ENCODE measurements at regions not wholly inside any gene's neighbourhood (a gene's known extent, or its start where the extent isn't known, plus 50 kb on each side); places are given as distances from the start of the nearest gene placed in this dataset.
"Not testable (repeated sequence)": the region's sequence is repeated elsewhere in the genome, so short reads cannot be mapped to it uniquely, and the experiment has no call there.

- Histone ChIP-seq H3K4me3 (no peak overlapping the region), H3K9me3 (peaks cover 0 to 4% of the 10 kb centered on the region in 2 donors), H3K4me1 (no peaks in the 10 kb centered on the region), H3K27me3 (no peaks in the 10 kb centered on the region), H3K36me3 (no peaks in the 10 kb centered on the region), H3K27ac (no peak overlapping the region)
- no peak for DNase-seq (ENCODE audit: low spot score)
- TF ChIP-seq CTCF (IDR thresholded peaks at IDR 0.05), result no peak
Observed at GRCh38 chr6:48641544-48641943, 530.5 kb upstream of the PTCHD4 start.

- DNase-seq (ENCODE audit: low spot score); H3K27ac ChIP-seq; H3K9me3 ChIP-seq; H3K4me3 ChIP-seq; H3K4me1 ChIP-seq; H3K27me3 ChIP-seq; H3K36me3 ChIP-seq: not testable (repeated sequence)
Observed at GRCh38 chr6:48638796-48639195, 527.8 kb upstream of the PTCHD4 start.

- TF ChIP-seq CTCF (IDR thresholded peaks at IDR 0.05), result no peak
- no peak overlapping the region for H3K4me3 ChIP-seq
- no peak for DNase-seq (ENCODE audit: low spot score)
- H3K36me3 ChIP-seq, result no peaks in the 10 kb centered on the region
- no peaks in the 10 kb centered on the region for H3K27me3 ChIP-seq
- H3K27ac ChIP-seq, result no peak overlapping the region
- no peaks in the 10 kb centered on the region for H3K9me3 ChIP-seq
- H3K4me1 ChIP-seq, result no peaks in the 10 kb centered on the region
Observed at GRCh38 chr6:48630511-48630910, 519.5 kb upstream of the PTCHD4 start.

- H3K27me3 ChIP-seq, result no peaks in the 10 kb centered on the region
- H3K36me3 ChIP-seq, result no peaks in the 10 kb centered on the region
- no peak overlapping the region for H3K27ac ChIP-seq
- H3K4me3 ChIP-seq, result no peak overlapping the region
- no peak for TF ChIP-seq CTCF (IDR thresholded peaks at IDR 0.05)
- H3K4me1 ChIP-seq, result no peaks in the 10 kb centered on the region
- no peaks in the 10 kb centered on the region for H3K9me3 ChIP-seq
- DNase-seq (ENCODE audit: low spot score), result no peak
Observed at GRCh38 chr6:48628316-48628715, 517.3 kb upstream of the PTCHD4 start.

- H3K4me1 ChIP-seq, result no peaks in the 10 kb centered on the region
- H3K4me3 ChIP-seq, result no peak overlapping the region
- no peaks in the 10 kb centered on the region for H3K27me3 ChIP-seq
- no peak overlapping the region for H3K27ac ChIP-seq
- no peak for DNase-seq (ENCODE audit: low spot score)
- no peaks in the 10 kb centered on the region for H3K9me3 ChIP-seq
- H3K36me3 ChIP-seq, result no peaks in the 10 kb centered on the region
- no peak for TF ChIP-seq CTCF (IDR thresholded peaks at IDR 0.05)
Observed at GRCh38 chr6:48626421-48626820, 515.4 kb upstream of the PTCHD4 start.

- no peak overlapping the region for H3K27ac ChIP-seq
- H3K27me3 ChIP-seq, result no peaks in the 10 kb centered on the region
- no peak for TF ChIP-seq CTCF (IDR thresholded peaks at IDR 0.05)
- DNase-seq (ENCODE audit: low spot score), result no peak
- no peaks in the 10 kb centered on the region for H3K9me3 ChIP-seq
- H3K4me3 ChIP-seq, result no peak overlapping the region
- H3K36me3 ChIP-seq, result no peaks in the 10 kb centered on the region
- H3K4me1 ChIP-seq, result no peaks in the 10 kb centered on the region
Observed at GRCh38 chr6:48624631-48625030, 513.6 kb upstream of the PTCHD4 start.
